Activated CD4-positive, alpha-beta T cell treated with anti-CD3 and anti-CD28 coated beads for 4 hours (primary cell): ENCODE measurements at regions not wholly inside any gene's neighbourhood (a gene's known extent, or its start where the extent isn't known, plus 50 kb on each side); places are given as distances from the start of the nearest gene placed in this dataset.
"Not testable (repeated sequence)": the region's sequence is repeated elsewhere in the genome, so short reads cannot be mapped to it uniquely, and the experiment has no call there.

Source experiments
- DNase-seq, 2 donors: peaks; one replicate each; pipeline ENCODE4 v3.0.0-alpha.2; 2020

DNA sequence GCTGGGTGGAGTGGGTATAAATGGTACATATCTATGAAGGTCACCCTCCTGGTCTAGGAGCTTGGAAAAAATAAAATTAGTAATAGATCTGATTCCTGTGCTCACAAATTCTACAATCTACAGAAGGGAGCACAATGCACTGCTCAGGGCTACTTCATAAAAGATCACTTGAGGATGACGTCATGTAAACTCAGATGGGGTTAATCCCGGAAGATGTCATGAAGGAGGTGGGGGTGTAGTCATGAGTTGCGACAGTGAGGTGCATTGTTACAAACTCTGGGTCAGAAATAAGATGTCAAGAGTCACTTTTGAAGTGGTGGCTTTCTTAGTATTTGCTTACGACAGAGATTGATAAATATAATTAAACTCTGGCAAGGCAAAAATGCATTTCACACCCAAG, 68.2 kb downstream of the LHX9 start:
- no peak for DNase-seq

GRCh38 chr1:197986817-197987216, 69.6 kb downstream of the LHX9 start:
- DNase-seq, result no peak

- no peak for DNase-seq
These were observed 70.1 kb downstream of the LHX9 start for GRCh38 chr1:197987294-197987693.

DNA sequence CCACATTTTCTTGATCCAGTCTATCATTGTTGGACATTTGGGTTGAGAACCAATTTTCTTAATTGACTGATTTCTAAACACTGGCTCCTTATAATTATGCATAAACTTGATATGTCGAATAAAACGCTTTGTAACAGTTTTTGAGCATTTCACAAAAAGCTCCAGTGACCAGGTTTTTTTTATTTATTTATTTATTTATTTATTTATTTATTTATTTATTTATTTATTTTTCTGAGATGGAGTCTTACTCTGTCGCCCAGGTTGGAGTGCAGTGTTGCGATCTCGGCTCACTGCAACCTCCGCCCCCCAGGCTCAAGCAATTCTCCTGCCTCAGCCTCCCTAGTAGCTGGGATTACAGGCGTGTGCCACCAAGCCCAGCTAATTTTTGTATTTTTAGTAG, 71.4 kb downstream of the LHX9 start:
- not testable (repeated sequence) for DNase-seq

DNA sequence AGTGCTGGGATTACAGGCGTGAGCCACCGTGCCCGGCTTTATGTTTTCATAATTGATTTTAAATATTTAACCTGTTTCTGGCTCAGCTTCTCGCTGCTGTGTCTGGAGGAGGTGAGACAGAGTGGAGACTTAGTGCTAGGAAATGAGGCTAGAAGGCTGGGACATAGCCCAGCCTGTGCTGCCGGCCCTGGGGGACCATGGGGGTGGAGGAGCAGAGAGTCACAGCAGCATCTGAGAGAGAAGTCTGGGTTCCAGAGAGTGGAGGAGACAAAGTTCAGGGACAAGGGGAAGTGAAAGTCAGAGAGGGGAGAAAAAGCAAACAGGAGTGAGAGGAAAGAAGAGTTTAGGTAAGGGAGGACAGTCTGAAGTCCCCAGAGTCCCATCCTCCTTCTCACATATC, 71.9 kb downstream of the LHX9 start:
- no peak for DNase-seq

- DNase-seq, result no peak
These were observed 74.4 kb downstream of the LHX9 start for GRCh38 chr1:197991594-197991993.

- no peak for DNase-seq
These were observed 77.8 kb downstream of the LHX9 start for GRCh38 chr1:197994907-197995407.

DNA sequence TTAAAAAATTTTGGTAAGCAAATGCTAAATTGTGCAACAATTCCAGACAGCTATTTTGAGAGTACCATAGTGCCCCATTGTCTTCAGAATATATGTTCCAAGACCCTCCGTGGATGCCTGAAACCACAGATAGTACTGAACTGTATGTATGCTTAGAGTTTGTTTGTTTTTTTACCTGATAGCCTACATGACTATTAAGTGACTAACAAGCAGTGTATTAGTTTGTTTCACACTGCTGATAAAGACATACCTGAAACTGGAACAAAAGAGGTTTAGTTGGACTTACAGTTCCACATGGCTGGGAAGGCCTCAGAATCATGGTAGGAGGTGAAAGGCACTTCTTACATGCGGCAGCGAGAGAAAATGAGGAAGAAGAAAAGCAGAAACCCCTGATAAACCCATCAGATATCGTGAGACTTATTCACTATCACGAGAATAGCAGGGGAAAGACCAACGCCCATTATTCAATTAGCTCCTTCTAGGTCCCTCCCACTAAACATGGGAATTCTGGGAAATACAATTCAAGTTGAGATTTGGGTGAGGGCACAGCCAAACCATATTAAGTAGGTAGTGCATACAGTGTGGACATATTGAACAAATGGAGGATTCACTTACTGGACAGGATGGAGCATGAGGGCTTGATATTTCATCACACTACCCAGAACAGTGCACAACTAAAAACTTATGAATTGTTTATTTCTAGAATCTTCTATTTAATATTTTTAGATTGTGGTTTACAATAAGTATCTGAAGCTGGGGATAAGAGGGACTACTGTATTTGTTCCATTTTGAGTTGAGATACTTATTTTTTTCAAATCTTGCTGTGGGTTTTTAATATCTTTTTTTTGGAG, 78.5 kb downstream of the LHX9 start:
- DNase-seq, result no peak

DNA sequence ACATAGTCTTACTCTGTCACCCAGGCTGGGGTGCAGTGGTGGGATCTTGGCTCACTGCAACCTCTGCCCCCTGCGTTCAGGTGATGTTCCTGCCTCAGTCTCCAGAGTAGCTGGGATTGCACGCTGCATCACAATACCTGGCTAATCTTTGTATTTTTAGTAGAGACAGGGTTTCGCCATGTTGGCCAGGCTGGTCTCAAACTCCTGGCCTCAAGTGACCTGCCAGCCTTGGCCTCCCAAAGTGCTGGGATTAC, 79.0 kb downstream of the LHX9 start:
- not testable (repeated sequence) for DNase-seq

- no peak for DNase-seq
These were observed 80.9 kb downstream of the LHX9 start for GRCh38 chr1:197998110-197998509.

DNA sequence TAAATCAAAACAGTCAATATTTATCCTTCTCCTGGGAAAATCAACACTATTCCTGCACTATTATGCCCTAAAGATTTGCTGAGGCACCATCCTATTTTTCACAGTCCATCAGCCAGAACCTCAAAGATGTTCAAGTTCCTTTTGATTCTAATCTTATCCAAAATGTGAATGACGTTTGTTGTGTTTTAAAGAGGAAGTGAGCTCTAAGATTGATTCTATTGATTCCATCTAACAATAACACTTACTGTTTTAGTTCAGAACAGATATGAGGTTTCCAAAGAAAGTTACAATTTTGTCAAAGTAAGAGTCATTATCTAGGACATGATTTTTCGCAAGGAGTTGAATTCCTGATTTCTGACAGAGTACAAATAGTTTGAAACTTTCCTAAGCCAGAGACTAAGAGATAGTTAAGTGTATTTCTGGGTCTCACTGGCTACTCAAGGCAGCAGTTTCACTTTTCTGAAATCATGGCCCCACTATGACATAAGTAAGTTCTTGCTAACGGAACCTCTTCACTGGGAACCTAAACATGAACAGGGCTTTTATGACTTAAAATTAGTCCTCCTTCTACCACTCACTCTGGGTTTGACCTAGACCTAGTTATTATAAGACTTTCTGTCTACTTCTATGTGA, 84.7 kb downstream of the LHX9 start:
- DNase-seq, result no peak

DNA sequence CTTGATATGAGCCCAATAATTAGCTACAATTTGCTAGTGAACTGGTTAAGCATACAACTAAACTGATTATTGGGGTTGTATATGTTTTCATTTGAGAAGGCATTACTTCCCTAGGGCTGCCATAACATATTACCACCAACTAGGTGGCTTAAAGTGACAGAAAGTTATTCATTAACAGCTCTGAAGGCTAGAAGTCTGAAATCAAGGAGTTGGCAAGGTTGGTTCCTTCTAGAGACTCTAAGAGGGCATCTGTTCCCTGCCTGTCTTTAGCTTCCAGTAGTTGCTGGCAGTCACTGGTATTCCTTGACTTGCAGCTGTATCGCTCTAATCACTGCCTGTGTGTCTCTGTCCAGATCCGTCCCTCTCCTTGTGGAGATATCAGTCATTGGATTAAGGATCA, 86.3 kb downstream of the LHX9 start:
- DNase-seq, result no peak

DNA sequence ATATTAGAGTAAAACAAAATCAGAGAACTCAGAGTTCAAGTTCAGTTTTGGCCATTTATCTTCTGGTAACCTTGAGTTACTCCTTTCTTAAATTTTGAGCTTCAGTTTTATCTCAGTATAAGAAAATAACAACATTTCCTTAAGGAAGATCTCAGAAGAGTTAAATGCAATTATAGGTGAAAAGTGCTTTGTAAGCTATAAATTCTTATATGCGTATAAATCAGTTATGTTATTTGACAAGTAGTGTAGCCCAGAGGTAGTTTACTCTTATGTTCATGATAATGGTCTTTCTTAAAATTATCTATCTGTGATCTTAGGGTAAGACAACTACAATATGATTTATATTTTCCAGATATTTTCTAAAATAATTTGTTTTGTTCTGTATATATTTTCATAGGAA, 89.8 kb downstream of the LHX9 start:
- DNase-seq, result no peak

DNA sequence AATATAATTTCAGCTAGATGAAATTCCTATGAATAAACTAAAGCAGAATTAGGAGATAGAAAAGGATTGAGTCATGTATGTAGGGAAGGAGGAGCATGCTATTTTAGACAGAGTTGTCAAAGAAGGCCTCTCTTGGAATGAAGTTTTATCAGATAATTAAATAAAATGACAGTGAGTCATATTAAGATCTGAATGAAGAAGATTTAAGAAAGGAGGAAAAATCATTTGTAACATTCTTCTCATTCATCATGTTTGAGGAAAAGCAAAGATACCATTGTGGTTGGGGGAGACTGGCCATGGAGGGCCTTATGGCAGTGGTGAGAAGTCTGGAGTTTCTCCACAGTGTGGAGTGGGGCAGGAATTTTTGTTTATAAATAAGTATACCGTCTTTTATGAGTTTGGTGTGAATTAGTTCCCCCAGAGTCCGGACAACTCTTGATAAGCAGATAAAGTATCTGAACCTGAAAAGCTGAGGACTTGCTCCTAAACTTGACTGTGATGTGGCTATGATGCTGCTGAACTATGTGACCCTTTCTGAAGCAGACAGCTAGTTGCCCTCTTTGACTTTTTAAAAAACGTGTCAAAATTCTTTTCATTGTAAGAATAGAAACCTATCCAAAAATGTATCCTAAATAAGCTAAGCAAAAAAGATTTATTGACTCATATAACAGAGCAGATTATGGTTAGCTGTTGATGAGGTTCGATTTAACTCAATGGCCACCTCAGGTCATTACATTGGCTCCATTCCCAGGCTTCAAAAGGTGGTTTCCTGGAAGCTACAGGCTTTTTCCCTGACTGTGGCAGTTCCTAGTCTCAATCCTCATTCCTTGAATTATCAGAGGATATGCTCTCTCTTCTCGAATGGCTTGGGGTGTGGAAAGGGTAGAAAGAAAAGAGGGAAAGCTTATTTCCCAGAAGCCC, 90.8 kb downstream of the LHX9 start:
- no peak for DNase-seq

DNA sequence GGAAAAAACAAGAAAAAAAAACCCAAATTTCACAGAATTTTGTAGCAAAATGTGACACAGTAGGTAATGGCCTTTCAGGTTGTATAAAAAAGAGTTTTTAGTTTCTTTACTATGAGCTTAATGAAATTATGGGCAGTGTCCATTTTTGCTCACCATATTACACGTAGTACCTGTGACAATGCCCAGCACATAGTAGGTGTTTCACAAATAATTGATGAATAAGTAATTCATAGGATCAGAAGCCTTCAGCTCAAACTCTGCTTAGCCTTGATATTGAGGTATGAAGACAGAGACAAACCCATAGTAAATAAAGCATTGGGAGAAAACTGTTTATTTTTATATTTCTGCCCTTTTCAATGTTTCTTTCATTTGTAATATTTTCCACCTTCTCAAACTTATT, 97.2 kb downstream of the LHX9 start:
- no peak for DNase-seq

DNA sequence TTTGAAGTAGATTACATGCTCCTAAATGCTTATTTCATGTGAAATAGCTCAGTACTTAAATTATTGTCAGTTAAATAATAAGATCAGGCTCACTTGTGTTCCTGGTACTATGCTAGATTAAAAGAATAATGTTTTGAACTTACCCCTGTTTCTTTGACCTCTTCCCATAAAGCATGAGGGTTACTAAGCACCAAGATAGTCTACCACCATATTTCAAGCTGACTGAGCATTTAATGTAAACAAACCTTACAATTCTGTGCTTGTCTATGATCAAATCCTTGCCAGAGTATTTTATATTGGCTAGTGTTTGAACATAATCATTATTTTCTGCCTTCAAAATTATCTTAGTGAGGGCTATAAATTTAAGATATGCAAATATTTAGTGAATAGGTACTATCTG, 98.1 kb downstream of the LHX9 start:
- no peak for DNase-seq

GRCh38 chr1:198018529-198018928, 101.4 kb downstream of the LHX9 start:
- no peak for DNase-seq

- no peak for DNase-seq
These were observed 102.0 kb downstream of the LHX9 start for GRCh38 chr1:198019126-198019525.

GRCh38 chr1:198024336-198024735, 107.2 kb downstream of the LHX9 start:
- DNase-seq, result no peak

DNA sequence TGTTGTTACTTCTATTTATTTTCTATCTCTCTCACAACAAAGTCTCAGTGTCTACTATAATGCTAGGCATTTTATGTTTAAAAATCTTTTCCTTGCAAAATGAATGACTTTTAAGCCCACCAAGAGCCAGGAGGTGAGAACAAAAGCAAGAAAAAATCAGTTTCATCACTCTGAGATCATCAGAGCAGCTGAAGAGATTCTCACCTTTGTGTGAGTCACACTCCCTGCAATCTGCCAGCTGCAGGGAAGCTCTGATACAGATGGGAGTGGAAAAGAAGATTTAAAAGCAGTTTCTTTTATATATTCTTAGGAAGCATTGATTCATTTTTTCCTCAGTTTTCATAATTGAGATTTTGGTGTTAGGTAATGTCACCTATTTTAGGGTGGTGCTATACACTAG, 107.6 kb downstream of the LHX9 start:
- no peak for DNase-seq

- no peak for DNase-seq
These were observed 113.5 kb downstream of the LHX9 start for GRCh38 chr1:198030682-198031081.

- no peak for DNase-seq
These were observed 113.9 kb downstream of the LHX9 start for GRCh38 chr1:198031086-198031485.

GRCh38 chr1:198032668-198033067, 115.5 kb downstream of the LHX9 start:
- DNase-seq, result no peak

DNA sequence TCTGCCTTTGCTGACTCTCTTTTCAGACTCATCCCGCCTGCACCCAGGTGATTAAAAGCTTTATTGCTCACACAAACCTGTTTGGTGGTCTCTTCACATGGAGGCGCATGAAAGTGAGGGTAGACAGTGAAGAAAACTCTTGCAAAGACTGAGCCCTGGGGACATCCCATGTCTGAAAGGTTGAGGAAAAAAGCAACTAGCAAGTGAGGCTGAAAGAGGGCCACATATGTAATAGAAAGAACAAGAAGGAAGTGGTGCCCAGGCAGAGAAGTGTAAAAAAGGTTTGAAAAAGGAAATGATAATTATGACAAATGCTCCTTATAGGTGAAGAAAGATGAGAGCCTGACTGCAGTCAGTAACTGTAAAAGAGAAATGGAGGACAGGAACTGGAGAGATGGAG, 115.9 kb upstream of the NEK7 start:
- DNase-seq, result no peak
